Thoracic aorta (tissue), 2 donors: ENCODE measurements at regions not wholly inside any gene's neighbourhood (a gene's known extent, or its start where the extent isn't known, plus 50 kb on each side); places are given as distances from the start of the nearest gene placed in this dataset.

Experiments
- ATAC-seq: fragments of 150-250 bp; one replicate; pipeline ENCODE4 v1.8.0; 2017; ENCODE audit warnings: low read depth; ENCODE audit not compliant: insufficient number of reproducible peaks, low FRiP score
- DNase-seq: peaks from one replicate; pipeline ENCODE4 v3.0.0-alpha.2; 2020; ENCODE audit warnings: low spot score
- H3K27ac ChIP-seq, 2 donors: fragments of 200-600 bp; sonication (generic); 1 replicate in 1 of 2; 2 replicates in 1 of 2; pipeline ENCODE4 v1.5.1; 2016; ENCODE audit warnings: mild to moderate bottlenecking in 2 of 2, moderate library complexity in 2 of 2
- H3K27me3 ChIP-seq: fragments of 200-600 bp; sonication (generic); replicated peaks from 2 replicates; pipeline ENCODE4 v1.6.0; 2016; ENCODE audit warnings: mild to moderate bottlenecking; ENCODE audit not compliant: insufficient read depth
- H3K36me3 ChIP-seq: fragments of 200-600 bp; sonication (generic); one replicate; pipeline ENCODE4 v1.5.1; 2016
- H3K4me1 ChIP-seq, 2 donors: fragments of 200-600 bp; sonication (generic); 1 replicate in 1 of 2; 2 replicates in 1 of 2; pipeline versions ENCODE4 v1.5.1 to v1.6.0; 2016; ENCODE audit warnings: low read depth in 2 of 2, mild to moderate bottlenecking in 1 of 2; ENCODE audit not compliant: control insufficient read depth in 1 of 2
- H3K4me3 ChIP-seq: fragments of 200-600 bp; sonication (generic); 2 replicates; pipeline ENCODE4 v1.5.1; 2016; ENCODE audit warnings: mild to moderate bottlenecking
- H3K9me3 ChIP-seq: fragments of 200-600 bp; sonication (generic); 2 replicates; pipeline ENCODE4 v1.5.1; 2016
- CTCF ChIP-seq: fragments of 200-600 bp; sonication (generic); IDR thresholded peaks from one replicate; pipeline ENCODE4 v1.5.1; 2019; ENCODE audit warnings: antibody characterized with exemption

GRCh38 chr20:1832634-1833033 lies 62.6 kb upstream of the SIRPA start:
- Histone ChIP-seq H3K27me3 (no peaks in the 10 kb centered on the region), H3K9me3 (no peaks in the 10 kb centered on the region), H3K4me3 (no peak overlapping the region), H3K4me1 (peaks cover 12 to 30% of the 10 kb centered on the region in 2 donors), H3K27ac (no peak overlapping the region), H3K36me3 (no peaks in the 10 kb centered on the region)
- DNase-seq (no peak), ATAC-seq (no peak)
- no peak for TF ChIP-seq CTCF

GRCh38 chr20:1831606-1832005 lies 63.6 kb upstream of the SIRPA start:
- Histone ChIP-seq H3K36me3 (no peaks in the 10 kb centered on the region), H3K27me3 (no peaks in the 10 kb centered on the region), H3K4me3 (no peak overlapping the region), H3K4me1 (peaks cover 12 to 30% of the 10 kb centered on the region in 2 donors), H3K27ac (no peak overlapping the region), H3K9me3 (no peaks in the 10 kb centered on the region)
- no peak for TF ChIP-seq CTCF
- no peak for ATAC-seq
- no peak for DNase-seq

- H3K4me3 ChIP-seq: no peak overlapping the region
- ATAC-seq (no peak), DNase-seq (no peak)
- no peaks in the 10 kb centered on the region for H3K27me3 ChIP-seq
- no peaks in the 10 kb centered on the region for H3K36me3 ChIP-seq
- H3K9me3 ChIP-seq: no peaks in the 10 kb centered on the region
- no peak overlapping the region for H3K27ac ChIP-seq
- TF ChIP-seq CTCF: no peak
- H3K4me1 ChIP-seq: peaks cover 12 to 30% of the 10 kb centered on the region in 2 donors
Measured at GRCh38 chr20:1831096-1831495, 64.1 kb upstream of the SIRPA start.

GRCh38 chr20:1830240-1830639 lies 65.0 kb upstream of the SIRPA start:
- Histone ChIP-seq H3K9me3 (no peaks in the 10 kb centered on the region), H3K4me3 (no peak overlapping the region), H3K27ac (no peak overlapping the region), H3K27me3 (no peaks in the 10 kb centered on the region), H3K4me1 (peaks cover 8 to 24% of the 10 kb centered on the region in 2 donors), H3K36me3 (no peaks in the 10 kb centered on the region)
- ATAC-seq (no peak), DNase-seq (peak; percentile 50)
- TF ChIP-seq CTCF: no peak

GRCh38 chr20:1829531-1829930 lies 65.7 kb upstream of the SIRPA start:
- no peak for ATAC-seq

More at GRCh38 chr20:1829531-1829930, 65.7 kb upstream of the SIRPA start:
- Histone ChIP-seq H3K4me3 (no peak overlapping the region), H3K4me1 (peaks cover 8 to 17% of the 10 kb centered on the region in 2 donors), H3K9me3 (no peaks in the 10 kb centered on the region), H3K27ac (no peak overlapping the region), H3K36me3 (no peaks in the 10 kb centered on the region), H3K27me3 (no peaks in the 10 kb centered on the region)
- DNase-seq: no peak
- no peak for TF ChIP-seq CTCF
